ENCODE measurements at regions not wholly inside any gene's neighbourhood (a gene's known extent, or its start where the extent isn't known, plus 50 kb on each side); places are given as distances from the start of the nearest gene placed in this dataset.

DNA sequence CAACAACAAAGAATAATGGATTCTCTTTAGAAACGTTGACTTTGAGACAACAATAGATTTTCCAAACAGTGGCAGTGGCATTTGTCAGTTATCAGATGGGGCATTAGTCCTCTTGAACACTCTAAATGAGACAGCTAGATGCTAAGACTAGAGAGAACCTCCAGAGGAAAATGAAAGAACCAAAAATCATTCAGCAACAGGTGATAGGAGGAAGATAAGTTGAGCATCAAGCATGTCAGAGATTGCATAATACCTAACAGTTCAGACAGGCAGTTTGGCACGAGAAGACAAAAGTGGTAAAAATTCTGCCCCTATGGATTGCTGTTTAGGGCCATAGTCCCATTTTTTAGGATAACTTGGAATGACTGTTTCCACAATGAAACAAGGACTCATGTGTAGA is 67.9 kb upstream of the NOL4 start:
- Histone ChIP-seq H3K9me3 (replicated peaks) (peaks cover 16% of the 10 kb centered on the region), H3K27me3 (ENCODE audit: low read depth) (no peaks in the 10 kb centered on the region), H3K4me3 (no peak overlapping the region), H3K4me1 (no peaks in the 10 kb centered on the region), H3K36me3 (no peaks in the 10 kb centered on the region), H3K27ac (replicated peaks) (no peak overlapping the region)
- TF ChIP-seq, protein P1, sequence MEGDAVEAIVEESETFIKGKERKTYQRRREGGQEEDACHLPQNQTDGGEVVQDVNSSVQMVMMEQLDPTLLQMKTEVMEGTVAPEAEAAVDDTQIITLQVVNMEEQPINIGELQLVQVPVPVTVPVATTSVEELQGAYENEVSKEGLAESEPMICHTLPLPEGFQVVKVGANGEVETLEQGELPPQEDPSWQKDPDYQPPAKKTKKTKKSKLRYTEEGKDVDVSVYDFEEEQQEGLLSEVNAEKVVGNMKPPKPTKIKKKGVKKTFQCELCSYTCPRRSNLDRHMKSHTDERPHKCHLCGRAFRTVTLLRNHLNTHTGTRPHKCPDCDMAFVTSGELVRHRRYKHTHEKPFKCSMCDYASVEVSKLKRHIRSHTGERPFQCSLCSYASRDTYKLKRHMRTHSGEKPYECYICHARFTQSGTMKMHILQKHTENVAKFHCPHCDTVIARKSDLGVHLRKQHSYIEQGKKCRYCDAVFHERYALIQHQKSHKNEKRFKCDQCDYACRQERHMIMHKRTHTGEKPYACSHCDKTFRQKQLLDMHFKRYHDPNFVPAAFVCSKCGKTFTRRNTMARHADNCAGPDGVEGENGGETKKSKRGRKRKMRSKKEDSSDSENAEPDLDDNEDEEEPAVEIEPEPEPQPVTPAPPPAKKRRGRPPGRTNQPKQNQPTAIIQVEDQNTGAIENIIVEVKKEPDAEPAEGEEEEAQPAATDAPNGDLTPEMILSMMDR (IDR thresholded peaks at IDR 0.05; ENCODE audit: borderline replicate concordance), result no peak
- DNase-seq, result no peak
- intact Hi-C loops (cut with micrococcal nuclease), result no loop called here

DNA sequence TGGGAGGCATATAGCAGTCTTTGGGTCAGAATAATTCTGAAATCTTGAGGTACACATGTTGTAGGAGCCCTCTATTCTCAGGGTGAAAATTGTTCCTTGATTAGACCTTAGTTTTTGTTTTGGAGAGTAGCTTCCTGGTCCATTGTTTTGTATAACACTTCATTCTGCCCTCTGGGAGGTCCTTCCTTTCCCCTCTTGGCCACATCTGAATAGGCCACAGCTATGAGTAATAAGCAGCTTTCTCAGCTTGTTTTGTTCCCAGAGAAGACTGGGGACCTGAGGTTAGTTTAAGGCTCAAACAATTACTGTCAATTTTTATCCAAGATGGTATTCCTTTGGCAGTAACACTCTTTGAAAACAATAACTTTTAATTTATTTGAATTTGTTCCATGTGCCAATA is 72.6 kb upstream of the NOL4 start:
- Histone ChIP-seq H3K27ac (replicated peaks) (no peak overlapping the region), H3K9me3 (replicated peaks) (no peaks in the 10 kb centered on the region), H3K4me1 (no peaks in the 10 kb centered on the region), H3K4me3 (no peak overlapping the region), H3K27me3 (ENCODE audit: low read depth) (no peaks in the 10 kb centered on the region), H3K36me3 (no peaks in the 10 kb centered on the region)
- DNase-seq, result no peak
- TF ChIP-seq, protein P1 (IDR thresholded peaks at IDR 0.05; ENCODE audit: borderline replicate concordance), result no peak
- intact Hi-C loops (cut with micrococcal nuclease), result no loop called here

DNA sequence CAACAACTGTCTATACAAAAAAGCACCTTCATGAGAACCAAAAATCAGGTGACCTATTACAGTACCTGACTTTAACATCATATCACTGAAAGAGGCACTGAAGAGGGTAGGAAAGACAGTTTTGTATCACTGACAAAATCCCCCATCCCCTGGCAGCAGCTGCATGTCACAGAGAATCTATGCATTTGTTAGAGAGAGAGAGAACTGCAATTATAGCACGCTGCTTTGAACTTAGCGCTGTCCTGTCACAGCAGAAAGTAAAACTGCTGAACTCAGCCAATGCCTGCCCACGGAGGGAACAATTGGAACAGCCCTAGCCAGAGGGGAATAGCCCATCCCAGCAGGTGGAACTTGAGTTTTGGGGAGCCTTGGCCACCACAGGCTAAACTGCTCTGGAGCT is 75.1 kb upstream of the NOL4 start:
- Histone ChIP-seq H3K9me3 (replicated peaks) (peaks cover 15% of the 10 kb centered on the region), H3K27me3 (ENCODE audit: low read depth) (no peaks in the 10 kb centered on the region), H3K27ac (replicated peaks) (no peak overlapping the region), H3K4me1 (no peaks in the 10 kb centered on the region), H3K4me3 (no peak overlapping the region), H3K36me3 (no peaks in the 10 kb centered on the region)
- intact Hi-C loops (cut with micrococcal nuclease), result no loop called here
- DNase-seq, result no peak
- TF ChIP-seq, protein P1 (IDR thresholded peaks at IDR 0.05; ENCODE audit: borderline replicate concordance), result no peak

DNA sequence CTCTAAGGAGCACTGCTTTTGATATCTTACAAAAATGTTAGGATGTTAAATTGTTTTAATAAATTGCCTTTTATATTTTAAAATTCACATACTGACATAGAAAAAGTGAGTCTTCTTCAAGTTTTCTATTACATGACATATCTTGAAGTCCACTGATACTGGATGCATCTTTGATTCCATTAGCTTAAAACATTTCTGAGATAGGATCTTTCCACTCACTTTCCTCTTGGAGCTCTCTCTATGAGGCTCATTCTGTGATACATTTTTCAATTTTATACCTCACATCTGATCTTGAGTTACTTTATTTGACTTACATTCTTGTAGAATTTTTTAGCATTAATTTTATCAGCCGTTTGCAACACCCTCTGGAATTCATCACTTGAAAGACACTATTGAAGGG is 86.8 kb upstream of the NOL4 start:
- H3K4me1 ChIP-seq, result no peaks in the 10 kb centered on the region
- H3K27me3 ChIP-seq (ENCODE audit: low read depth), result peaks cover 15% of the 10 kb centered on the region
- H3K36me3 ChIP-seq, result no peaks in the 10 kb centered on the region
- no peak overlapping the region for H3K4me3 ChIP-seq
- DNase-seq, result no peak
- H3K9me3 ChIP-seq (replicated peaks), result peaks cover 1% of the 10 kb centered on the region
- H3K27ac ChIP-seq (replicated peaks), result no peak overlapping the region
- intact Hi-C loops (cut with micrococcal nuclease), result no loop called here
- TF ChIP-seq, protein P1 (IDR thresholded peaks at IDR 0.05; ENCODE audit: borderline replicate concordance), result no peak

DNA sequence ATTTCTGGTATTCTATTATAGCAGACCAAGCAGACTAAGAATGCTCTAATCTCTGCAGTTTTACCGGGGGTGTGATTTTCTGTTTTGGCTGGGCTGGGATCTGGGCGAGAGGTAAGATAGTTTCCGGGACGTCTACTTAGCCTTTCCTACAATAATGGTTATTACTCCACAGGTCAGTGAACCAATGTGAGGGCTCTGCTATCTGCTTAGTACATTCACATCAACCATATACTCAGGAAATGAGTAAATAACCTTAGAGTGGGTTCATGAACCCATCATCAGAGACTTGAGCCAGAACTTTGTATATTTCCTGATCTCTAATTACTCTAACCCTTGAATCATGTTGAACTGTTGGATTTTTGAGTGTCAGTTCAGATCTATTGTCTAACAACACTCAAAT is 90.1 kb upstream of the NOL4 start:
- Histone ChIP-seq H3K27me3 (ENCODE audit: low read depth) (peaks cover 15% of the 10 kb centered on the region), H3K4me1 (no peaks in the 10 kb centered on the region), H3K4me3 (no peak overlapping the region), H3K36me3 (no peaks in the 10 kb centered on the region), H3K9me3 (replicated peaks) (no peaks in the 10 kb centered on the region), H3K27ac (replicated peaks) (no peak overlapping the region)
- TF ChIP-seq, protein P1 (IDR thresholded peaks at IDR 0.05; ENCODE audit: borderline replicate concordance), result no peak
- no peak for DNase-seq
- intact Hi-C loops (cut with micrococcal nuclease), result no loop called here
